Colonic mucosa (tissue), 4 donors: ENCODE measurements at regions not wholly inside any gene's neighbourhood (a gene's known extent, or its start where the extent isn't known, plus 50 kb on each side); places are given as distances from the start of the nearest gene placed in this dataset.

ENCODE experiments used
- DNase-seq: peaks from one replicate; pipeline ENCODE4 v3.0.0-alpha.2; 2020
- H3K27ac ChIP-seq: fragments of 200-600 bp; one replicate; pipeline ENCODE4 v1.8.0; 2021
- H3K27me3 ChIP-seq: fragments of 200-600 bp; one replicate; pipeline ENCODE4 v1.8.0; 2021
- H3K36me3 ChIP-seq: fragments of 200-600 bp; one replicate; pipeline ENCODE4 v1.8.0; 2021
- H3K4me1 ChIP-seq: fragments of 200-600 bp; one replicate; pipeline ENCODE4 v1.8.0; 2021; ENCODE audit warnings: mild to moderate bottlenecking
- H3K4me3 ChIP-seq: fragments of 200-600 bp; one replicate; pipeline ENCODE4 v1.8.0; 2021
- H3K9ac ChIP-seq, 2 donors: one replicate each; pipeline ENCODE4 v1.7.0; 2013; ENCODE audit warnings: control low read depth in 2 of 2, low read depth in 2 of 2, low read length in 2 of 2
- H3K9me3 ChIP-seq: fragments of 200-600 bp; one replicate; pipeline ENCODE4 v1.8.0; 2021
- CTCF ChIP-seq: fragments of 200-600 bp; IDR thresholded peaks from one replicate; pipeline ENCODE4 v1.8.0; 2022; ENCODE audit warnings: antibody characterized with exemption, mild to moderate bottlenecking
- intact Hi-C: fragments of 100-400 bp; cut with DNase I; formaldehyde crosslinking; loops from one replicate; pipeline ENCODE4 v1.14.1; 2022
- donor health status: healthy.
- donor health status: DM: no; HTN: no; CAD: no.
- donor health status: DM: no; HTN: no; CAD: no.

GRCh38 chr13:107764046-107764445 lies 451.3 kb downstream of the LIG4 start:
- Histone ChIP-seq H3K27ac (no peak overlapping the region), H3K36me3 (no peaks in the 10 kb centered on the region), H3K4me1 (no peaks in the 10 kb centered on the region), H3K4me3 (no peak overlapping the region), H3K27me3 (no peaks in the 10 kb centered on the region), H3K9ac (no peak overlapping the region), H3K9me3 (no peaks in the 10 kb centered on the region)
- intact Hi-C loops = no loop called here
- DNase-seq = no peak
- no peak for TF ChIP-seq CTCF

- Histone ChIP-seq H3K36me3 (no peaks in the 10 kb centered on the region), H3K4me1 (no peaks in the 10 kb centered on the region), H3K27ac (no peak overlapping the region), H3K9ac (no peak overlapping the region), H3K27me3 (no peaks in the 10 kb centered on the region), H3K9me3 (no peaks in the 10 kb centered on the region), H3K4me3 (no peak overlapping the region)
- intact Hi-C loops = no loop called here
- DNase-seq = no peak
- TF ChIP-seq CTCF = no peak
Measured at GRCh38 chr13:107753748-107754147, 461.6 kb downstream of the LIG4 start.

- Histone ChIP-seq H3K27me3 (no peaks in the 10 kb centered on the region), H3K9ac (no peak overlapping the region), H3K36me3 (no peaks in the 10 kb centered on the region), H3K27ac (no peak overlapping the region), H3K9me3 (no peaks in the 10 kb centered on the region), H3K4me1 (no peaks in the 10 kb centered on the region), H3K4me3 (no peak overlapping the region)
- no peak for DNase-seq
- no peak for TF ChIP-seq CTCF
- intact Hi-C loops = no loop called here
Measured at GRCh38 chr13:107753291-107753690, 462.0 kb downstream of the LIG4 start.

- Histone ChIP-seq H3K4me3 (no peak overlapping the region), H3K27ac (no peak overlapping the region), H3K9me3 (no peaks in the 10 kb centered on the region), H3K36me3 (no peaks in the 10 kb centered on the region), H3K9ac (no peak overlapping the region), H3K4me1 (no peaks in the 10 kb centered on the region), H3K27me3 (no peaks in the 10 kb centered on the region)
- DNase-seq = no peak
- TF ChIP-seq CTCF = no peak
- intact Hi-C loops = no loop called here
Measured at GRCh38 chr13:107743983-107744382, 471.4 kb downstream of the LIG4 start.

- TF ChIP-seq CTCF = no peak
- Histone ChIP-seq H3K27ac (no peak overlapping the region), H3K36me3 (no peaks in the 10 kb centered on the region), H3K4me3 (no peak overlapping the region), H3K27me3 (no peaks in the 10 kb centered on the region), H3K4me1 (no peaks in the 10 kb centered on the region), H3K9me3 (no peaks in the 10 kb centered on the region), H3K9ac (no peak overlapping the region)
- no peak for DNase-seq
- intact Hi-C loops = no loop called here
Measured at GRCh38 chr13:107743526-107743925, 471.8 kb downstream of the LIG4 start.

GRCh38 chr13:107743100-107743499 lies 472.2 kb downstream of the LIG4 start:
- DNase-seq = no peak
- H3K27ac ChIP-seq = no peak overlapping the region
- intact Hi-C loops = no loop called here
- no peaks in the 10 kb centered on the region for H3K9me3 ChIP-seq
- TF ChIP-seq CTCF = no peak
- no peak overlapping the region for H3K4me3 ChIP-seq
- H3K4me1 ChIP-seq = no peaks in the 10 kb centered on the region
- no peaks in the 10 kb centered on the region for H3K36me3 ChIP-seq
- H3K27me3 ChIP-seq = no peaks in the 10 kb centered on the region
- no peak overlapping the region for H3K9ac ChIP-seq
